Liver (tissue), 8 donors: ENCODE measurements at regions not wholly inside any gene's neighbourhood (a gene's known extent, or its start where the extent isn't known, plus 50 kb on each side); places are given as distances from the start of the nearest gene placed in this dataset.

Experiments
- DNase-seq: peaks from one replicate; pipeline ENCODE4 v3.0.0-alpha.2; 2017; ENCODE audit warnings: low spot score
- H3K27ac ChIP-seq, 2 donors: one replicate each; pipeline ENCODE4 v1.7.0; 2013; ENCODE audit warnings: inconsistent platforms in 2 of 2, low read length in 2 of 2, control low read depth in 1 of 2, low read depth in 1 of 2, mild to moderate bottlenecking in 1 of 2
- H3K27me3 ChIP-seq, 4 donors: one replicate each; pipeline versions ENCODE4 v1.6.1 to v1.7.0; 2013; ENCODE audit warnings: low read length in 3 of 4, inconsistent platforms in 1 of 4, mild to moderate bottlenecking in 1 of 4, moderate library complexity in 1 of 4; ENCODE audit not compliant: control insufficient read depth in 4 of 4, insufficient read depth in 4 of 4
- H3K36me3 ChIP-seq, 4 donors: one replicate each; pipeline versions ENCODE4 v1.6.1 to v1.7.0; 2013; ENCODE audit warnings: low read length in 3 of 4, mild to moderate bottlenecking in 3 of 4, low read depth in 1 of 4, moderate library complexity in 1 of 4; ENCODE audit not compliant: control insufficient read depth in 4 of 4, insufficient read depth in 3 of 4
- H3K4me1 ChIP-seq, 4 donors: one replicate each; pipeline versions ENCODE4 v1.6.1 to v1.7.0; 2013; ENCODE audit warnings: low read length in 3 of 4, mild to moderate bottlenecking in 3 of 4, moderate library complexity in 1 of 4; ENCODE audit not compliant: control insufficient read depth in 4 of 4, insufficient read depth in 4 of 4
- H3K4me3 ChIP-seq, 3 donors: one replicate each; pipeline versions ENCODE4 v1.6.1 to v1.7.0; 2013; ENCODE audit warnings: low read length in 3 of 3, control low read depth in 1 of 3, low read depth in 1 of 3, mild to moderate bottlenecking in 1 of 3
- H3K9ac ChIP-seq, 2 donors: one replicate each; pipeline ENCODE4 v1.7.0; 2013; ENCODE audit warnings: low read length in 2 of 2, mild to moderate bottlenecking in 2 of 2, moderate library complexity in 2 of 2, control low read depth in 1 of 2, low read depth in 1 of 2
- H3K9me3 ChIP-seq, 4 donors: one replicate each; pipeline versions ENCODE4 v1.6.1 to v1.7.0; 2013; ENCODE audit warnings: low read length in 3 of 4; ENCODE audit not compliant: control insufficient read depth in 4 of 4
- EGR1 ChIP-seq, 2 donors: IDR thresholded peaks; 2 replicates each; pipeline ENCODE4 v1.6.1; 2016 to 2018; ENCODE audit warnings: antibody characterized with exemption in 2 of 2, low read depth in 2 of 2
- FOXA1 ChIP-seq: IDR thresholded peaks from 2 replicates; pipeline ENCODE4 v1.6.1; 2016; ENCODE audit warnings: antibody characterized with exemption
- GABPA ChIP-seq, 2 donors: IDR thresholded peaks in 1 of 2; conservative IDR thresholded peaks in 1 of 2; 2 replicates each; pipeline ENCODE4 v1.6.1; 2016; ENCODE audit warnings: antibody characterized with exemption in 2 of 2, mild to moderate bottlenecking in 1 of 2, moderate library complexity in 1 of 2
- HNF4A ChIP-seq, 2 donors: conservative IDR thresholded peaks; 2 replicates each; pipeline ENCODE4 v1.6.1; 2016; ENCODE audit warnings: antibody characterized with exemption in 2 of 2, mild to moderate bottlenecking in 2 of 2
- HNF4G ChIP-seq: IDR thresholded peaks from 2 replicates; pipeline ENCODE4 v1.6.1; 2016; ENCODE audit warnings: antibody characterized with exemption
- JUND ChIP-seq, 2 donors: IDR thresholded peaks; 2 replicates each; pipeline ENCODE4 v1.6.1; 2016; ENCODE audit warnings: antibody characterized with exemption in 2 of 2
- NR2F2 ChIP-seq: IDR thresholded peaks from 2 replicates; pipeline ENCODE4 v1.6.1; 2016; ENCODE audit warnings: antibody characterized with exemption
- RAD21 ChIP-seq, 2 donors: IDR thresholded peaks; 2 replicates each; pipeline ENCODE4 v1.6.1; 2016; ENCODE audit warnings: antibody characterized with exemption in 2 of 2, mild to moderate bottlenecking in 2 of 2
- SP1 ChIP-seq: IDR thresholded peaks from 2 replicates; pipeline ENCODE4 v1.6.1; 2018; ENCODE audit warnings: antibody characterized with exemption, mild to moderate bottlenecking
- TAF1 ChIP-seq: conservative IDR thresholded peaks from 2 replicates; pipeline ENCODE4 v1.6.1; 2016; ENCODE audit warnings: antibody characterized with exemption, mild to moderate bottlenecking
- YY1 ChIP-seq: IDR thresholded peaks from 2 replicates; pipeline ENCODE4 v1.6.1; 2016; ENCODE audit warnings: antibody characterized with exemption, mild to moderate bottlenecking
- WGBS: extraction: QIAGEN DNeasy Blood & Tissue Kit; methylation state at CpG from one replicate; pipeline ENCODE4 v1.1.7; 2013; 5-methylcytosine and 5-hydroxymethylcytosine counted together
- TF ChIP-seq, protein P1 (sequence below): fragments of 150-350 bp; IDR thresholded peaks from 2 replicates; pipeline ENCODE4 v1.5.1; 2017; ENCODE audit warnings: improper control_type of control experiment, low read depth, low read length; ENCODE audit not compliant: missing input control
- TF ChIP-seq, protein P2 (sequence below): IDR thresholded peaks from 2 replicates; pipeline ENCODE4 v1.6.1; 2016; ENCODE audit warnings: antibody characterized with exemption
- TF ChIP-seq, protein P3 (sequence below): IDR thresholded peaks from 2 replicates; pipeline ENCODE4 v1.6.1; 2016; ENCODE audit warnings: antibody characterized with exemption
- TF ChIP-seq, protein P4 (sequence below): IDR thresholded peaks from 2 replicates; pipeline ENCODE4 v1.6.1; 2016; ENCODE audit warnings: antibody characterized with exemption, mild to moderate bottlenecking
- TF ChIP-seq, protein P5 (sequence below): IDR thresholded peaks from 2 replicates; pipeline ENCODE4 v1.6.1; 2016; ENCODE audit warnings: antibody characterized with exemption
- donor health status: healthy.
- donor health status: healthy.
- donor health status: healthy.
- donor health status: healthy.
- donor health status: healthy.

DNA sequence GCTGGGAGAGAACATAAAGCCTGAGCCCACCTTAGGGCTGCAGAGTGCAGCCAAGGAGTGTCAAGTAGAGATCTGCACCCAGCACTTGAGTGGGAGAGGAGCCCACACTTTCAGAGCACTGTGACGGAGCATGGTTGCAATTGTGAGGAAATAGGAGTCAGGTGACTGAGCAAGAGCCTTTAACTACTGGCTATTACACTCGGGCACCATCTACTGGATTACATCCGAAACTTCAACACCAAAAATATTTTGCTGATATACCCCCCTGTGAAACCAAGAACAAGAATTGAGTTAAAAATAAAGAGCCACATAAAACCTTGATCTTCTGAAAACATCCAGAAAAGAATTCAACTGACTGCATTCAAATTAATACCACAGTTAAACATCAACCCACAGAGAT is 657.9 kb downstream of the NXPH1 start:
- no peaks in the 10 kb centered on the region for H3K27me3 ChIP-seq
- no peak overlapping the region for H3K9ac ChIP-seq
- no peak overlapping the region for H3K4me3 ChIP-seq
- DNase-seq: no peak
- H3K9me3 ChIP-seq: no peaks in the 10 kb centered on the region
- H3K27ac ChIP-seq: no peak overlapping the region
- 65% methylated on average over 3 of the region's 3 CpGs for WGBS
- TF ChIP-seq JUND (IDR thresholded peaks at IDR 0.05) (no peak), SP1 (no peak), GABPA (IDR thresholded peaks at IDR 0.05 in 1 of 2, conservative IDR thresholded peaks at IDR 0.05 in 1 of 2) (no peak), RAD21 (IDR thresholded peaks at IDR 0.05) (no peak), FOXA1 (no peak), EGR1 (IDR thresholded peaks at IDR 0.05; ENCODE audit: low read depth in 2 of 2) (no peak), HNF4G (no peak), HNF4A (conservative IDR thresholded peaks at IDR 0.05) (no peak), YY1 (no peak)
- TF ChIP-seq, protein P1, sequence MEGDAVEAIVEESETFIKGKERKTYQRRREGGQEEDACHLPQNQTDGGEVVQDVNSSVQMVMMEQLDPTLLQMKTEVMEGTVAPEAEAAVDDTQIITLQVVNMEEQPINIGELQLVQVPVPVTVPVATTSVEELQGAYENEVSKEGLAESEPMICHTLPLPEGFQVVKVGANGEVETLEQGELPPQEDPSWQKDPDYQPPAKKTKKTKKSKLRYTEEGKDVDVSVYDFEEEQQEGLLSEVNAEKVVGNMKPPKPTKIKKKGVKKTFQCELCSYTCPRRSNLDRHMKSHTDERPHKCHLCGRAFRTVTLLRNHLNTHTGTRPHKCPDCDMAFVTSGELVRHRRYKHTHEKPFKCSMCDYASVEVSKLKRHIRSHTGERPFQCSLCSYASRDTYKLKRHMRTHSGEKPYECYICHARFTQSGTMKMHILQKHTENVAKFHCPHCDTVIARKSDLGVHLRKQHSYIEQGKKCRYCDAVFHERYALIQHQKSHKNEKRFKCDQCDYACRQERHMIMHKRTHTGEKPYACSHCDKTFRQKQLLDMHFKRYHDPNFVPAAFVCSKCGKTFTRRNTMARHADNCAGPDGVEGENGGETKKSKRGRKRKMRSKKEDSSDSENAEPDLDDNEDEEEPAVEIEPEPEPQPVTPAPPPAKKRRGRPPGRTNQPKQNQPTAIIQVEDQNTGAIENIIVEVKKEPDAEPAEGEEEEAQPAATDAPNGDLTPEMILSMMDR: no peak
- TF ChIP-seq, protein P2, sequence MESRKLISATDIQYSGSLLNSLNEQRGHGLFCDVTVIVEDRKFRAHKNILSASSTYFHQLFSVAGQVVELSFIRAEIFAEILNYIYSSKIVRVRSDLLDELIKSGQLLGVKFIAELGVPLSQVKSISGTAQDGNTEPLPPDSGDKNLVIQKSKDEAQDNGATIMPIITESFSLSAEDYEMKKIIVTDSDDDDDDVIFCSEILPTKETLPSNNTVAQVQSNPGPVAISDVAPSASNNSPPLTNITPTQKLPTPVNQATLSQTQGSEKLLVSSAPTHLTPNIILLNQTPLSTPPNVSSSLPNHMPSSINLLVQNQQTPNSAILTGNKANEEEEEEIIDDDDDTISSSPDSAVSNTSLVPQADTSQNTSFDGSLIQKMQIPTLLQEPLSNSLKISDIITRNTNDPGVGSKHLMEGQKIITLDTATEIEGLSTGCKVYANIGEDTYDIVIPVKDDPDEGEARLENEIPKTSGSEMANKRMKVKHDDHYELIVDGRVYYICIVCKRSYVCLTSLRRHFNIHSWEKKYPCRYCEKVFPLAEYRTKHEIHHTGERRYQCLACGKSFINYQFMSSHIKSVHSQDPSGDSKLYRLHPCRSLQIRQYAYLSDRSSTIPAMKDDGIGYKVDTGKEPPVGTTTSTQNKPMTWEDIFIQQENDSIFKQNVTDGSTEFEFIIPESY: no peak
- TF ChIP-seq, protein P3, sequence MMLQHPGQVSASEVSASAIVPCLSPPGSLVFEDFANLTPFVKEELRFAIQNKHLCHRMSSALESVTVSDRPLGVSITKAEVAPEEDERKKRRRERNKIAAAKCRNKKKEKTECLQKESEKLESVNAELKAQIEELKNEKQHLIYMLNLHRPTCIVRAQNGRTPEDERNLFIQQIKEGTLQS: no peak
- H3K4me1 ChIP-seq: no peaks in the 10 kb centered on the region
- H3K36me3 ChIP-seq: no peaks in the 10 kb centered on the region

DNA sequence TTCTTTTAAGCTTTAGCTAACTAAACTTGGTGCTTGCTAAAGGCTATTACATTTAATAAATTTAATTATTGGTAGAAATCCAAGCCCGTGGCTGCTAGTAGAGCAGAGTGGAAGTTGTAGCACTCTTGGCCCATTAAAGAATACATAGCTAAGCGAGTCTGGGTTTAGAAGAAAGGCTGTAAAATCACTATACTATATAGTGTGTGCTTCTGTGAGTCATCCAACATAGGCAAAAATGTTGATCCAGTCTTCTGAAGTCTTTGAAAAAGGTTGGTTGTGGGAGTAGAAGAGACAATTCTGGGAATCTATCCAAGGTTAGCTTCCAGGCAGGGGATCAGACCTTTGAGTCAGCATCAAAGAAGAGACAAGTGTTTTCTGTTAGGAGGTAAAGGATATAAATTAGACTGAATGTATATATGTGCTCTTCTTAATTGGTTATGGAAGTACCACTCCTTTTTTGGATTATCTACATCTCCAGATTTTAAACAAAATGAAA is 664.2 kb downstream of the NXPH1 start:
- H3K9ac ChIP-seq: no peak overlapping the region
- H3K36me3 ChIP-seq: no peaks in the 10 kb centered on the region
- H3K27ac ChIP-seq: no peak overlapping the region
- TF ChIP-seq, protein P4, sequence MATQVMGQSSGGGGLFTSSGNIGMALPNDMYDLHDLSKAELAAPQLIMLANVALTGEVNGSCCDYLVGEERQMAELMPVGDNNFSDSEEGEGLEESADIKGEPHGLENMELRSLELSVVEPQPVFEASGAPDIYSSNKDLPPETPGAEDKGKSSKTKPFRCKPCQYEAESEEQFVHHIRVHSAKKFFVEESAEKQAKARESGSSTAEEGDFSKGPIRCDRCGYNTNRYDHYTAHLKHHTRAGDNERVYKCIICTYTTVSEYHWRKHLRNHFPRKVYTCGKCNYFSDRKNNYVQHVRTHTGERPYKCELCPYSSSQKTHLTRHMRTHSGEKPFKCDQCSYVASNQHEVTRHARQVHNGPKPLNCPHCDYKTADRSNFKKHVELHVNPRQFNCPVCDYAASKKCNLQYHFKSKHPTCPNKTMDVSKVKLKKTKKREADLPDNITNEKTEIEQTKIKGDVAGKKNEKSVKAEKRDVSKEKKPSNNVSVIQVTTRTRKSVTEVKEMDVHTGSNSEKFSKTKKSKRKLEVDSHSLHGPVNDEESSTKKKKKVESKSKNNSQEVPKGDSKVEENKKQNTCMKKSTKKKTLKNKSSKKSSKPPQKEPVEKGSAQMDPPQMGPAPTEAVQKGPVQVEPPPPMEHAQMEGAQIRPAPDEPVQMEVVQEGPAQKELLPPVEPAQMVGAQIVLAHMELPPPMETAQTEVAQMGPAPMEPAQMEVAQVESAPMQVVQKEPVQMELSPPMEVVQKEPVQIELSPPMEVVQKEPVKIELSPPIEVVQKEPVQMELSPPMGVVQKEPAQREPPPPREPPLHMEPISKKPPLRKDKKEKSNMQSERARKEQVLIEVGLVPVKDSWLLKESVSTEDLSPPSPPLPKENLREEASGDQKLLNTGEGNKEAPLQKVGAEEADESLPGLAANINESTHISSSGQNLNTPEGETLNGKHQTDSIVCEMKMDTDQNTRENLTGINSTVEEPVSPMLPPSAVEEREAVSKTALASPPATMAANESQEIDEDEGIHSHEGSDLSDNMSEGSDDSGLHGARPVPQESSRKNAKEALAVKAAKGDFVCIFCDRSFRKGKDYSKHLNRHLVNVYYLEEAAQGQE: no peak
- TF ChIP-seq NR2F2 (no peak), FOXA1 (no peak), TAF1 (no peak), HNF4A (conservative IDR thresholded peaks at IDR 0.05) (no peak), HNF4G (no peak)
- TF ChIP-seq, protein P2: no peak
- TF ChIP-seq, protein P5, sequence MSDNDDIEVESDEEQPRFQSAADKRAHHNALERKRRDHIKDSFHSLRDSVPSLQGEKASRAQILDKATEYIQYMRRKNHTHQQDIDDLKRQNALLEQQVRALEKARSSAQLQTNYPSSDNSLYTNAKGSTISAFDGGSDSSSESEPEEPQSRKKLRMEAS: no peak
- TF ChIP-seq, protein P3: no peak
- no peak overlapping the region for H3K4me3 ChIP-seq
- H3K4me1 ChIP-seq: no peaks in the 10 kb centered on the region
- no peak for DNase-seq
- no peaks in the 10 kb centered on the region for H3K9me3 ChIP-seq
- H3K27me3 ChIP-seq: no peaks in the 10 kb centered on the region
- WGBS: 67% methylated on average over 2 of the region's 2 CpGs
